AG09319 (cell line): ENCODE measurements at regions not wholly inside any gene's neighbourhood (a gene's known extent, or its start where the extent isn't known, plus 50 kb on each side); places are given as distances from the start of the nearest gene placed in this dataset.

Experiments
- DNase-seq: peaks from one replicate; pipeline ENCODE4 v3.0.0-alpha.2; 2010; ENCODE audit warnings: low read depth; ENCODE audit errors: extremely low read depth
- TF ChIP-seq, protein P1 (sequence below): IDR thresholded peaks from 2 replicates; pipeline ENCODE4 v1.5.1; 2011; ENCODE audit warnings: low read depth, mild to moderate bottlenecking, inconsistent platforms, low read length, moderate library complexity

- no peak for DNase-seq
- TF ChIP-seq, protein P1, sequence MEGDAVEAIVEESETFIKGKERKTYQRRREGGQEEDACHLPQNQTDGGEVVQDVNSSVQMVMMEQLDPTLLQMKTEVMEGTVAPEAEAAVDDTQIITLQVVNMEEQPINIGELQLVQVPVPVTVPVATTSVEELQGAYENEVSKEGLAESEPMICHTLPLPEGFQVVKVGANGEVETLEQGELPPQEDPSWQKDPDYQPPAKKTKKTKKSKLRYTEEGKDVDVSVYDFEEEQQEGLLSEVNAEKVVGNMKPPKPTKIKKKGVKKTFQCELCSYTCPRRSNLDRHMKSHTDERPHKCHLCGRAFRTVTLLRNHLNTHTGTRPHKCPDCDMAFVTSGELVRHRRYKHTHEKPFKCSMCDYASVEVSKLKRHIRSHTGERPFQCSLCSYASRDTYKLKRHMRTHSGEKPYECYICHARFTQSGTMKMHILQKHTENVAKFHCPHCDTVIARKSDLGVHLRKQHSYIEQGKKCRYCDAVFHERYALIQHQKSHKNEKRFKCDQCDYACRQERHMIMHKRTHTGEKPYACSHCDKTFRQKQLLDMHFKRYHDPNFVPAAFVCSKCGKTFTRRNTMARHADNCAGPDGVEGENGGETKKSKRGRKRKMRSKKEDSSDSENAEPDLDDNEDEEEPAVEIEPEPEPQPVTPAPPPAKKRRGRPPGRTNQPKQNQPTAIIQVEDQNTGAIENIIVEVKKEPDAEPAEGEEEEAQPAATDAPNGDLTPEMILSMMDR = no peak
Measured at GRCh38 chr4:15286041-15286440, 141.8 kb upstream of the C1QTNF7 start.

GRCh38 chr4:15291122-15291521, 136.7 kb upstream of the C1QTNF7 start:
- TF ChIP-seq, protein P1 = no peak

GRCh38 chr4:15293711-15294110, 134.1 kb upstream of the C1QTNF7 start:
- no peak for DNase-seq
- TF ChIP-seq, protein P1 = no peak

More at GRCh38 chr4:15291122-15291521, 136.7 kb upstream of the C1QTNF7 start:
- no peak for DNase-seq

DNA sequence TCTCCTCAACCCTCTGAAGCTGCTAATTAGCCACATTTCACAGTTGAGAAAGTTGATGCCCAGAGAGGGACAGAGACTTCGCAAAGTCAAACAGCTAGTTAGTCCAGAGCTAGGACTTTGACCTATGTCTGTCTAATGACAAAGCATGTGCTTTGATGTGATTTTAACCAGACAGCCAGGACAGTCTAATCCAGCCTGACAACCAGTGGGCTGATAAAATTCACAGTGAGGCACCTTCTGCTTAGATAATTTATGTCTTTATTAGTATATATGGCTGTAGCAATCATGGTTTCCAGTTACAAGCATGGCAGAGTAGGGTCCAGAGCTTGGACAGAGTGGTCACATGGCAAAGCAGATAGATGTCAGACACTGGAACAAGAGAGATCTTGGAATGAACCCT, 133.6 kb upstream of the C1QTNF7 start:
- TF ChIP-seq, protein P1 = no peak
- DNase-seq = no peak

GRCh38 chr4:15294832-15295231, 133.0 kb upstream of the C1QTNF7 start:
- TF ChIP-seq, protein P1 = no peak
- DNase-seq = no peak

- TF ChIP-seq, protein P1 = no peak
- no peak for DNase-seq
Measured at GRCh38 chr4:15295421-15296162, 132.2 kb upstream of the C1QTNF7 start.

DNA sequence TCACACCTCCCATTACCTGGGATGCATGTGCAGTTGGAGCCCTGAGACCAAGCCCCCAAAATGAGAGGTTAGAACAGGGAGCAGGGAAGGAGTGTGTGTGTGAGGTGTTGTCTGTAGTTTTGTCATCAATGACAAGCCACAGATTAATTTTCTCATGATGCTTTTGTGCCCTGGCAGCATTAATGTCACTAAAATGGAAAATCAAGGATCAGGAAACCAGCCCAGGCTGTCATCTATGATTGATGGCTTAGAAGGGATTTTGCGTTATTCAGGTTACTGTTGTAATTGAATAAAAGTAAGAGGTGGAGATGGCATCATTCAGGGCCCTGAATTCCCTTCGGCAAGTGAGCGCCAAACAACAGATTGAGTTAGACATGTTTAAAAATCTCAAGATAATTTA, 130.5 kb upstream of the C1QTNF7 start:
- TF ChIP-seq, protein P1 = no peak
- DNase-seq = no peak
